Astrocyte of the spinal cord (primary cell): ENCODE measurements at regions not wholly inside any gene's neighbourhood (a gene's known extent, or its start where the extent isn't known, plus 50 kb on each side); places are given as distances from the start of the nearest gene placed in this dataset.

Source experiments
- DNase-seq: peaks from one replicate; pipeline ENCODE4 v3.0.0; 2011; ENCODE audit warnings: low read depth, low spot score
- H3K4me3 ChIP-seq: 2 replicates; pipeline ENCODE4 v1.5.1; 2011; ENCODE audit warnings: low read depth, mild to moderate bottlenecking, low read length, moderate library complexity
- in situ Hi-C: cut with HindIII; loops from 2 replicates; pipeline ENCODE4 v1.10.0; 2017; ENCODE audit warnings: low sequenced_read_pairs
- TF ChIP-seq, protein P1 (sequence below): IDR thresholded peaks from 2 replicates; pipeline ENCODE4 v1.5.1; 2012; ENCODE audit warnings: low read depth, mild to moderate bottlenecking, low read length, inconsistent platforms

DNA sequence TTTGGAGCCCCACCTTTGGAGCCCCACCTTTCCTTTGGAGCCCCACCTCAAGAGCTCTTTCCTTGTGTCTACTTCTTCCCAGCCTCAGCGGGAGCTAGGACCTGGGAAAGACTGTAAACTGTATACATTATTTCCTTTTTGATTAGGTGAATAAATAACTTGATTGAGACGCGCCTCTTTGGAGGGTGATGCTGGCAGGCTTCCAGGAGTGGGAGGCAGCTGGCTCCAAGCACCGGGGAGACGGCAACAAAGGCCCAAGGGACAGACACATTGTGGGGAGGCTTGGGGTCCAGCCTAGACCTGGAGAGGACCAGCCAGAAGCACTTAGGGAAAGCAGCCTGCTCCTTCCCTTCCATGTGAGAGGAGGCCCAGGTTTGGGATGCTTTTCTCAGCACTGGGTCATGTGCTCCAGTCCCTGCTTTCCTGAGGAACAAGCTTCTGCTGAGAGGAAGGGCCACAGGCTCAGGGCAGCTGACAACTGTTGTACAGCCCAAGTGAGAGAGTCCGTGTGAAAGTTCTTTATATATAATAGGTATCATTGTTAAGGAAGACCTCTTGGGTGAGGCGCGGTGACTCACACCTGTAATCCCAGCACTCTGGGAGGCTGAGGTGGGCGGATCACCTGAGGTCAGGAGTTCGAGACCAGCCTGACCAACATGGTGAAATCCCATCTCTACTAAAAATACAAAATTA is 297.2 kb upstream of the SLC14A2 start:
- in situ Hi-C loops = no loop called here
- TF ChIP-seq, protein P1, sequence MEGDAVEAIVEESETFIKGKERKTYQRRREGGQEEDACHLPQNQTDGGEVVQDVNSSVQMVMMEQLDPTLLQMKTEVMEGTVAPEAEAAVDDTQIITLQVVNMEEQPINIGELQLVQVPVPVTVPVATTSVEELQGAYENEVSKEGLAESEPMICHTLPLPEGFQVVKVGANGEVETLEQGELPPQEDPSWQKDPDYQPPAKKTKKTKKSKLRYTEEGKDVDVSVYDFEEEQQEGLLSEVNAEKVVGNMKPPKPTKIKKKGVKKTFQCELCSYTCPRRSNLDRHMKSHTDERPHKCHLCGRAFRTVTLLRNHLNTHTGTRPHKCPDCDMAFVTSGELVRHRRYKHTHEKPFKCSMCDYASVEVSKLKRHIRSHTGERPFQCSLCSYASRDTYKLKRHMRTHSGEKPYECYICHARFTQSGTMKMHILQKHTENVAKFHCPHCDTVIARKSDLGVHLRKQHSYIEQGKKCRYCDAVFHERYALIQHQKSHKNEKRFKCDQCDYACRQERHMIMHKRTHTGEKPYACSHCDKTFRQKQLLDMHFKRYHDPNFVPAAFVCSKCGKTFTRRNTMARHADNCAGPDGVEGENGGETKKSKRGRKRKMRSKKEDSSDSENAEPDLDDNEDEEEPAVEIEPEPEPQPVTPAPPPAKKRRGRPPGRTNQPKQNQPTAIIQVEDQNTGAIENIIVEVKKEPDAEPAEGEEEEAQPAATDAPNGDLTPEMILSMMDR = no peak
- no peak overlapping the region for H3K4me3 ChIP-seq
- no peak for DNase-seq

DNA sequence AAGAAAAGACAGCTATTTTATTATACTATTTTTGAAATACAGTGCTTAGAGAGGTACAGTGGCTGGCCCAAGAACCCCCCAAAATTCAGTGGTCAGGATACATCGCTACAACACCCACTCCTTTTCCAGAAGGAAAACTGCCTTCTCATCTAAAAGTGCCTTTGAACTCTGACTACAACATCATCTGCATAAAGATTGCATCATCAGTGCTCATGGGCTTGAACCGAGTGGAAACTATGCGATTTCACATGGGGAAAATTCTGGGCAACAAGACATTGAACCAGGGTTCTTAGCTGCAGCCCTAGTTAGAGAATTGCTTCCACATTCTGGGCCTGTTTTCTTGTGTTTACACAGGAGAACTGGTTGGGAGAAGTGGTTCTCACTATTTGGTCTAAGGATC is 294.6 kb upstream of the SLC14A2 start:
- TF ChIP-seq, protein P1 = no peak
- DNase-seq = peak; percentile 10
- in situ Hi-C loops = no loop called here
- no peak overlapping the region for H3K4me3 ChIP-seq

DNA sequence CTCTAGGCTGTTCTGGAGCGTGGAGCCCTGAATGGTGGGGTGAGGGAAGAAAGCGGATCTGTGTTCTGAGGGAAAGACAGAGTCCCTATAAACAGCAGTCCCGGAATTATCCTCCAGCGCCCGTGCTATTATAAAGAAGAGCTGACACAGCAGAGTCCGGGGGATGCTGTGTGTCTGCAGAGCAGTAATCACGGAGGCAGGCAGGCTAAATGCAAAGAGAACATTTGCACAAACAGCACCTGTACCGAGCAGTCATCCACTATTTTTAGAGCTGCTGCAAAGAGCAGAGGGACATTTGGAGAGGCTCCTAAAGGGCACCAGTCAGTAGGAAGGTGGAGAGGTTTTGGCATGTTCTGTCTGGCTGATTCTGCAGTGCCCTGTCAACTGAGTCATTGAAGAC is 293.8 kb upstream of the SLC14A2 start:
- in situ Hi-C loops = no loop called here
- DNase-seq = no peak
- no peak overlapping the region for H3K4me3 ChIP-seq
- TF ChIP-seq, protein P1 = no peak

DNA sequence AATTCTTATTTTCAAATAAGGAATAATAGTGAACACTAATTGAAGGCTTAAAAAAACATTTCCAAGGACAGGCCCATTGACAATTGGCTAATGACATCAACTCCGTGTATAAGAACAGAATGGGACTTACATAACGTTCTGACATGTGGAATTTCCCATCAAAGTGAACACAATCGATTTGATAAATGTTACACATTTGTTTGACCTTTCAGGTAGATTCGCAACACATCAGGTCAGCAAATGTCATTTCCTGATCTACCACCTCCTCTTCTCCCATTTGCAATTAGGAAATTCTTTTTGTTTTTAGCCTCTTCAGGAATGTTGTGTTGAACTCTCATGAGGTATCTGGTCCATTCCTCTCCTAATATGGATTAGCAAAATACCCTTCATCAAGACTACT is 292.9 kb upstream of the SLC14A2 start:
- in situ Hi-C loops = no loop called here
- H3K4me3 ChIP-seq = no peak overlapping the region
- TF ChIP-seq, protein P1 = no peak
- DNase-seq = no peak

DNA sequence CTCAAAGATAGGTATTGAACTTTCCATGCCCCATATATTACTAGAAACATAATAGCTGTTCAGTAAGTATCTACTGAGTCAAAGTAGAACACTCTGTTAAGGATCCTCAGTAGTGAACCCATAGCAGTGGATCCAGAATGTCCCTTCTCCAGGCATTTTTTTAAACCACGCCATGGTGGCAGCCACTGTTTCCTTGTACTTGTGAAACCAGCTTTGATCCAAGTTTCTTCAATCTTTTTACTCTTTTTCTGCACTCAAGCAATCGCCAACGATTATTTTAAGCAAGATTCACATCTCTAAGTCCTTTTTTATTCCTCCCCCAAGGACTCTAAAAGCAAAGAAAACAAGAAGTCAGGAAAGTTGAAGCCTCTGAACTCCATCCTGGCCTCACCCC is 291.2 kb upstream of the SLC14A2 start:
- in situ Hi-C loops = no loop called here
- TF ChIP-seq, protein P1 = no peak
- no peak for DNase-seq
- H3K4me3 ChIP-seq = no peak overlapping the region

DNA sequence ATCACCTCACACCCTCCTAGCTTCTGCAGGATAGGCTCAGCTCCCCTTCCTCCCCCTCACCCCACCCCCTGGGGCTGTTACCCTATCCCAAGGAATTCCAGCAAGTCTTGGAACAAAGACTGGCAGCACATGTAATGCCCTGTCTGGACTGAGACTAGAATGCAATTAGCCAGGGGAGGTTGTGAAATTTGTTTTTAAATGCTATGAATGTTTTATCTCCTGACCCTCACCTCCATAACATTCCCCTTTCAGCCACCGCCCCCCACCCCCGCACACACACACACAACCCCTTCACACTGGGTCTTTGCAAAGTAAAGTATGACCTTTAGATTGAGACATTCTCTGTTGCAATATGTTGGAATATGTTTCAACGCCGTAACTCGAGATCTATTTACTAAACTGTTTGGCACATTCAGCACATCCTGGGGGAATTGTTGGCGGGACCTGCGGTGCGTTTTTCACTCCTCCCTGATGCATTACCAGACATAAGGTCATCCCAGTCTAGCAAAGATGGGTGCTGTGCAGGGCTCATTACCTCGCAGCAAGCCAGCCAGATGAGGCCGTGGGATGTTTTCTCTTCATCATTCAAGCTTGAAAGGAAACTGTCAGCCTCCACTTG is 290.7 kb upstream of the SLC14A2 start:
- no peak overlapping the region for H3K4me3 ChIP-seq
- in situ Hi-C loops = no loop called here
- TF ChIP-seq, protein P1 = no peak
- peak; percentile 55 for DNase-seq
